A549 (cell line): ENCODE measurements at regions not wholly inside any gene's neighbourhood (a gene's known extent, or its start where the extent isn't known, plus 50 kb on each side); places are given as distances from the start of the nearest gene placed in this dataset.

Source experiments
- ATAC-seq, 2 experiments: fragments of 200-7000 bp in 1 of 2; fragments of >200 bp in 1 of 2; cut with Nextera tagmentation in 1 of 2; cut with Tn5 transposase in 1 of 2; 3 replicates each; pipeline versions ENCODE4 v1.8.0 to v1.9.1; 2018 to 2020; ENCODE audit warnings: mild to moderate bottlenecking in 1 of 2, moderate library complexity in 1 of 2
- CTCF ChIA-PET: fragments of 300-600 bp; sonication (Branson Sonifier 250); formaldehyde crosslinking; extraction: SDS; loops from one replicate; lab custom pipeline; 2021; ENCODE audit warnings: antibody characterized with exemption, inconsistent platforms; lab: Yijun Ruan, JAX
- POLR2A ChIA-PET: fragments of 350-600 bp; formaldehyde crosslinking; extraction: SDS; loops from one replicate; lab custom pipeline; 2021; ENCODE audit warnings: antibody characterized with exemption, inconsistent platforms; lab: Yijun Ruan, JAX
- DNase-seq, 2 experiments: peaks; one replicate each; pipeline versions ENCODE4 v3.0.0 to v3.0.0-alpha.2; 2011 to 2016; ENCODE audit warnings: low read depth in 1 of 2, low spot score in 1 of 2
- FAIRE-seq: peaks from 2 replicates; lab custom pipeline; 2011; peaks lifted over from hg19 to GRCh38; lab: Jason Lieb, UNC
- H3K27ac ChIP-seq, 2 experiments: fragments of >200 bp; sonication (Bioruptor Twin); formaldehyde crosslinking; 3 replicates each; pipeline ENCODE4 v1.5.1; 2016 to 2017
- H3K4me1 ChIP-seq: fragments of >200 bp; sonication (Bioruptor Twin); formaldehyde crosslinking; 3 replicates; pipeline ENCODE4 v1.6.1; 2016
- H3K4me2 ChIP-seq: fragments of >200 bp; sonication (Bioruptor Twin); formaldehyde crosslinking; 3 replicates; pipeline ENCODE4 v1.6.1; 2016
- H3K4me3 ChIP-seq: fragments of >200 bp; sonication (Bioruptor Twin); formaldehyde crosslinking; 3 replicates; pipeline ENCODE4 v1.5.1; 2016
- H3K9me3 ChIP-seq: fragments of >200 bp; sonication (Bioruptor Twin); formaldehyde crosslinking; 3 replicates; pipeline ENCODE4 v1.6.1; 2016
- ATOH8 ChIP-seq: fragments of 250-450 bp; sonication (Bioruptor Pico); IDR thresholded peaks from 2 replicates; pipeline ENCODE4 v1.5.0; 2020; ENCODE audit warnings: low read depth, mild to moderate bottlenecking, moderate library complexity
- CEBPB ChIP-seq, 2 experiments: fragments of >200 bp in 1 of 2; sonication (Bioruptor Twin) in 1 of 2; formaldehyde crosslinking in 1 of 2; IDR thresholded peaks; 2 replicates each; pipeline ENCODE4 v1.6.1; 2012 to 2016
- CHD2 ChIP-seq: fragments of 150-350 bp; IDR thresholded peaks from 2 replicates; pipeline ENCODE4 v1.6.1; 2014; ENCODE audit warnings: low read length; ENCODE audit not compliant: partially characterized antibody
- CTCF ChIP-seq: fragments of >200 bp; sonication (Bioruptor Twin); formaldehyde crosslinking; IDR thresholded peaks from 3 replicates; pipeline ENCODE4 v1.5.1; 2016
- ESRRA ChIP-seq: fragments of 150-350 bp; IDR thresholded peaks from 2 replicates; pipeline ENCODE4 v1.6.1; 2014; ENCODE audit warnings: mild to moderate bottlenecking, low read length, borderline replicate concordance
- FOSL2 ChIP-seq, 2 experiments: fragments of 450-650 bp in 1 of 2; fragments of >200 bp in 1 of 2; sonication (Bioruptor Twin) in 1 of 2; formaldehyde crosslinking; IDR thresholded peaks; 2 replicates each; pipeline versions ENCODE4 v1.5.0 to v1.6.1; 2016 to 2020; ENCODE audit warnings: mild to moderate bottlenecking in 1 of 2, moderate library complexity in 1 of 2
- GATA3 ChIP-seq: IDR thresholded peaks from 2 replicates; pipeline ENCODE4 v1.6.1; 2012; ENCODE audit warnings: borderline replicate concordance
- HEYL ChIP-seq: fragments of 250-450 bp; sonication (Bioruptor Pico); IDR thresholded peaks from 2 replicates; pipeline ENCODE4 v1.8.0; 2021; ENCODE audit warnings: mild to moderate bottlenecking, moderate library complexity
- HOXA7 ChIP-seq: fragments of 250-450 bp; sonication (Bioruptor Pico); IDR thresholded peaks from 2 replicates; pipeline ENCODE4 v1.5.0; 2020; ENCODE audit warnings: mild to moderate bottlenecking, moderate library complexity
- JUNB ChIP-seq: fragments of >200 bp; sonication (Bioruptor Twin); formaldehyde crosslinking; IDR thresholded peaks from 2 replicates; pipeline ENCODE4 v1.6.1; 2016
- MAX ChIP-seq: IDR thresholded peaks from 2 replicates; pipeline ENCODE4 v1.6.1; 2012
- MAZ ChIP-seq: fragments of 150-350 bp; IDR thresholded peaks from 2 replicates; pipeline ENCODE4 v1.6.1; 2014; ENCODE audit warnings: antibody characterized with exemption, low read depth, low read length, borderline replicate concordance
- NFE2L2 ChIP-seq: fragments of 150-350 bp; conservative IDR thresholded peaks from 2 replicates; pipeline ENCODE4 v1.6.1; 2014; ENCODE audit warnings: low read length
- NR3C1 ChIP-seq: fragments of >200 bp; sonication (Bioruptor Twin); formaldehyde crosslinking; IDR thresholded peaks from 3 replicates; pipeline ENCODE4 v1.6.1; 2017
- POLR2A ChIP-seq: IDR thresholded peaks from 2 replicates; pipeline ENCODE4 v1.6.1; 2012; ENCODE audit warnings: mild to moderate bottlenecking, low read length
- RARB ChIP-seq: fragments of 250-450 bp; sonication (Bioruptor Pico); IDR thresholded peaks from 2 replicates; pipeline ENCODE4 v1.8.0; 2021; ENCODE audit warnings: mild to moderate bottlenecking, moderate library complexity
- RFX5 ChIP-seq: fragments of 450-650 bp; IDR thresholded peaks from 2 replicates; pipeline ENCODE4 v1.7.1; 2014; ENCODE audit warnings: antibody characterized with exemption, mild to moderate bottlenecking, moderate library complexity
- SMC3 ChIP-seq: fragments of >200 bp; sonication (Bioruptor Twin); formaldehyde crosslinking; IDR thresholded peaks from 3 replicates; pipeline ENCODE4 v1.6.1; 2018; ENCODE audit warnings: inconsistent platforms
- SREBF2 ChIP-seq: fragments of 450-650 bp; IDR thresholded peaks from 2 replicates; pipeline ENCODE4 v1.6.1; 2014; ENCODE audit warnings: mild to moderate bottlenecking, moderate library complexity
- TFCP2L1 ChIP-seq: fragments of 250-450 bp; sonication (Bioruptor Pico); IDR thresholded peaks from 2 replicates; pipeline ENCODE4 v1.5.0; 2021; ENCODE audit warnings: mild to moderate bottlenecking
- USF2 ChIP-seq: fragments of 450-650 bp; IDR thresholded peaks from 2 replicates; pipeline ENCODE4 v1.6.1; 2014; ENCODE audit warnings: antibody characterized with exemption
- ZC3H11A ChIP-seq: fragments of 450-650 bp; IDR thresholded peaks from 2 replicates; pipeline ENCODE4 v1.6.1; 2014; ENCODE audit warnings: antibody characterized with exemption, mild to moderate bottlenecking
- ZNF302 ChIP-seq: fragments of 250-450 bp; sonication (Bioruptor Pico); IDR thresholded peaks from 2 replicates; pipeline ENCODE4 v1.9.0; 2021; ENCODE audit warnings: inconsistent platforms, mild to moderate bottlenecking, moderate library complexity
- WGBS: methylation state at CpG from one replicate; pipeline ENCODE4 v1.1.6; 2017; ENCODE audit errors: missing lambda C conversion rate; 5-methylcytosine and 5-hydroxymethylcytosine counted together
- TF ChIP-seq, protein P1 (sequence below): fragments of >200 bp; sonication (Bioruptor Twin); formaldehyde crosslinking; IDR thresholded peaks from 3 replicates; pipeline ENCODE4 v1.6.1; 2016
- TF ChIP-seq, protein P2 (sequence below): fragments of >200 bp; sonication (Bioruptor Twin); formaldehyde crosslinking; IDR thresholded peaks from 2 replicates; pipeline ENCODE4 v1.6.1; 2016
- TF ChIP-seq, protein P3 (sequence below): fragments of 150-350 bp; IDR thresholded peaks from 2 replicates; pipeline ENCODE4 v1.6.1; 2014; ENCODE audit warnings: low read depth, mild to moderate bottlenecking, low read length
- TF ChIP-seq, protein P4 (sequence below): fragments of 200-600 bp; sonication (generic); IDR thresholded peaks from 2 replicates; pipeline ENCODE4 v1.6.1; 2016; ENCODE audit warnings: antibody characterized with exemption, mild to moderate bottlenecking, moderate library complexity

GRCh38 chr7:94739180-94739579 lies 83.2 kb upstream of the SGCE start (continued):
- TF ChIP-seq, protein P1, sequence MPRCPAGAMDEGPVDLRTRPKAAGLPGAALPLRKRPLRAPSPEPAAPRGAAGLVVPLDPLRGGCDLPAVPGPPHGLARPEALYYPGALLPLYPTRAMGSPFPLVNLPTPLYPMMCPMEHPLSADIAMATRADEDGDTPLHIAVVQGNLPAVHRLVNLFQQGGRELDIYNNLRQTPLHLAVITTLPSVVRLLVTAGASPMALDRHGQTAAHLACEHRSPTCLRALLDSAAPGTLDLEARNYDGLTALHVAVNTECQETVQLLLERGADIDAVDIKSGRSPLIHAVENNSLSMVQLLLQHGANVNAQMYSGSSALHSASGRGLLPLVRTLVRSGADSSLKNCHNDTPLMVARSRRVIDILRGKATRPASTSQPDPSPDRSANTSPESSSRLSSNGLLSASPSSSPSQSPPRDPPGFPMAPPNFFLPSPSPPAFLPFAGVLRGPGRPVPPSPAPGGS: no peak
- TF ChIP-seq RFX5 (no peak), POLR2A (no peak), RARB (CRISPR knock-in tag) (no peak)
- TF ChIP-seq, protein P2, sequence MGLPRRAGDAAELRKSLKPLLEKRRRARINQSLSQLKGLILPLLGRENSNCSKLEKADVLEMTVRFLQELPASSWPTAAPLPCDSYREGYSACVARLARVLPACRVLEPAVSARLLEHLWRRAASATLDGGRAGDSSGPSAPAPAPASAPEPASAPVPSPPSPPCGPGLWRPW: no peak

DNA sequence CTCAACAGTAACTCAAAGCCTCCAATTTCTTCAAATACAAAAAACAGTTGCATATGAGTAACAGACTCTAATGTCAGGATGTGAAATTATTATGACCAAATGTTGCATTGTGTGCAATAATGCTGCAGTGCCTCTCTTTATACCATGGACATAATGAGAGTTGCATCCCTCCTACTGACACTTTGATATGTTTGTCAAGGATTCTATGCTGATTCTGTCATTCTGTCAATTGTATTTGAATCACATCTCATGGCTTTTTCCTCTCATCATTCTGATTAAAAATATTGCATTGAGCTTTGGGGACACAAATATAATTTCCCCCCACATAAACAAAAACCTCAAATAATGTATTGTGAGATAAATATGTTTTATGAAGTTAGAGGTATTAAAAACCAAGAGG lies 84.6 kb upstream of the SGCE start:
- ATAC-seq (no peak), FAIRE-seq (no peak), DNase-seq (no peak)
- POLR2A ChIA-PET: no interaction called here
- CTCF ChIA-PET: no interaction called here
- TF ChIP-seq CEBPB (IDR thresholded peaks at IDR 0.05) (no peak), SMC3 (no peak), JUNB (no peak), CTCF (no peak), ZNF302 (CRISPR knock-in tag) (no peak), FOSL2 (IDR thresholded peaks at IDR 0.05) (no peak), FOSL2 (CRISPR knock-in tag; IDR thresholded peaks at IDR 0.05) (no peak), RARB (CRISPR knock-in tag) (no peak), TFCP2L1 (no peak), GATA3 (no peak), MAX (no peak), HOXA7 (CRISPR knock-in tag) (no peak), HEYL (CRISPR knock-in tag) (no peak), ATOH8 (CRISPR knock-in tag) (no peak)
- no peak overlapping the region for H3K4me2 ChIP-seq
- no peaks in the 10 kb centered on the region for H3K4me1 ChIP-seq
- no peak overlapping the region for H3K27ac ChIP-seq
- no peak overlapping the region for H3K4me3 ChIP-seq
- H3K9me3 ChIP-seq: no peaks in the 10 kb centered on the region

DNA sequence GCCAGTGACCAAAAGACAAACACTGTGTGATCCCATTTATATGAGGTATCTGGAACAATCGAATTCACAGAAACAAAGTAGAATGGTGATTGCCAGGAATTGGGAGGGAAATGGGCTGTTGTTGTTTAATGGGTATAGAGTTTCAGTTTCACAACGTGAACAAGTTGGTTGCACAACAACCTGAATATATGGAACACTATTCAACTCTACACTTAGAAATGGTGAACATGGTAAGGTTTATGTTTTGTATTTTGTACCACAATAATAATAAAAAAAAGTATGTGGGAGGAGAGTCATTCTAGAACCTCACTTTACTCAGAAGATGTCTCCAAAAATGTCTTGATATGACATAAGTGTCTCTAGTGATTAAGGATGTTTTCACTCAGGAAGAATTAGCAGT lies 85.2 kb upstream of the SGCE start:
- Histone ChIP-seq H3K4me2 (no peak overlapping the region), H3K9me3 (no peaks in the 10 kb centered on the region), H3K27ac (no peak overlapping the region), H3K4me1 (no peaks in the 10 kb centered on the region), H3K4me3 (no peak overlapping the region)
- FAIRE-seq (no peak), DNase-seq (no peak), ATAC-seq (no peak)
- ChIA-PET CTCF (no interaction called here), POLR2A (no interaction called here)
- WGBS: 23% methylated on average over 2 of the region's 2 CpGs
- TF ChIP-seq NFE2L2 (no peak), ZC3H11A (no peak), USF2 (no peak), NR3C1 (no peak), FOSL2 (IDR thresholded peaks at IDR 0.05) (no peak), FOSL2 (CRISPR knock-in tag; IDR thresholded peaks at IDR 0.05) (no peak), CHD2 (no peak), ESRRA (no peak), SREBF2 (no peak), MAZ (no peak)
- TF ChIP-seq, protein P3, sequence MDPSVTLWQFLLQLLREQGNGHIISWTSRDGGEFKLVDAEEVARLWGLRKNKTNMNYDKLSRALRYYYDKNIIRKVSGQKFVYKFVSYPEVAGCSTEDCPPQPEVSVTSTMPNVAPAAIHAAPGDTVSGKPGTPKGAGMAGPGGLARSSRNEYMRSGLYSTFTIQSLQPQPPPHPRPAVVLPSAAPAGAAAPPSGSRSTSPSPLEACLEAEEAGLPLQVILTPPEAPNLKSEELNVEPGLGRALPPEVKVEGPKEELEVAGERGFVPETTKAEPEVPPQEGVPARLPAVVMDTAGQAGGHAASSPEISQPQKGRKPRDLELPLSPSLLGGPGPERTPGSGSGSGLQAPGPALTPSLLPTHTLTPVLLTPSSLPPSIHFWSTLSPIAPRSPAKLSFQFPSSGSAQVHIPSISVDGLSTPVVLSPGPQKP: no peak
- TF ChIP-seq, protein P4, sequence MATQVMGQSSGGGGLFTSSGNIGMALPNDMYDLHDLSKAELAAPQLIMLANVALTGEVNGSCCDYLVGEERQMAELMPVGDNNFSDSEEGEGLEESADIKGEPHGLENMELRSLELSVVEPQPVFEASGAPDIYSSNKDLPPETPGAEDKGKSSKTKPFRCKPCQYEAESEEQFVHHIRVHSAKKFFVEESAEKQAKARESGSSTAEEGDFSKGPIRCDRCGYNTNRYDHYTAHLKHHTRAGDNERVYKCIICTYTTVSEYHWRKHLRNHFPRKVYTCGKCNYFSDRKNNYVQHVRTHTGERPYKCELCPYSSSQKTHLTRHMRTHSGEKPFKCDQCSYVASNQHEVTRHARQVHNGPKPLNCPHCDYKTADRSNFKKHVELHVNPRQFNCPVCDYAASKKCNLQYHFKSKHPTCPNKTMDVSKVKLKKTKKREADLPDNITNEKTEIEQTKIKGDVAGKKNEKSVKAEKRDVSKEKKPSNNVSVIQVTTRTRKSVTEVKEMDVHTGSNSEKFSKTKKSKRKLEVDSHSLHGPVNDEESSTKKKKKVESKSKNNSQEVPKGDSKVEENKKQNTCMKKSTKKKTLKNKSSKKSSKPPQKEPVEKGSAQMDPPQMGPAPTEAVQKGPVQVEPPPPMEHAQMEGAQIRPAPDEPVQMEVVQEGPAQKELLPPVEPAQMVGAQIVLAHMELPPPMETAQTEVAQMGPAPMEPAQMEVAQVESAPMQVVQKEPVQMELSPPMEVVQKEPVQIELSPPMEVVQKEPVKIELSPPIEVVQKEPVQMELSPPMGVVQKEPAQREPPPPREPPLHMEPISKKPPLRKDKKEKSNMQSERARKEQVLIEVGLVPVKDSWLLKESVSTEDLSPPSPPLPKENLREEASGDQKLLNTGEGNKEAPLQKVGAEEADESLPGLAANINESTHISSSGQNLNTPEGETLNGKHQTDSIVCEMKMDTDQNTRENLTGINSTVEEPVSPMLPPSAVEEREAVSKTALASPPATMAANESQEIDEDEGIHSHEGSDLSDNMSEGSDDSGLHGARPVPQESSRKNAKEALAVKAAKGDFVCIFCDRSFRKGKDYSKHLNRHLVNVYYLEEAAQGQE: no peak
